Activated CD4-positive, alpha-beta memory T cell treated with anti-CD3 and anti-CD28 coated beads, Interleukin-2, amount 10 ng/mL, durations not matched to agents 7 days and 5 days (primary cell): ENCODE measurements at regions not wholly inside any gene's neighbourhood (a gene's known extent, or its start where the extent isn't known, plus 50 kb on each side); places are given as distances from the start of the nearest gene placed in this dataset.

Source experiments
- CTCF ChIA-PET: fragments of 350-600 bp; sonication (Branson Sonifier 250); formaldehyde crosslinking; loops from one replicate; lab custom pipeline; 2021; ENCODE audit warnings: antibody characterized with exemption, inconsistent platforms; lab: Charles Lee
- POLR2A ChIA-PET: fragments of 350-600 bp; sonication (Branson Sonifier 250); formaldehyde crosslinking; loops from one replicate; lab custom pipeline; 2021; ENCODE audit warnings: antibody characterized with exemption; lab: Charles Lee
- DNase-seq: peaks from one replicate; pipeline ENCODE4 v3.0.0-alpha.2; 2020
- H3K27ac Mint-ChIP-seq: one replicate; pipeline ENCODE4 v1.8.0; 2021; ENCODE audit warnings: mild to moderate bottlenecking, mixed read lengths
- H3K27me3 Mint-ChIP-seq: one replicate; pipeline ENCODE4 v1.8.0; 2021; ENCODE audit warnings: mixed read lengths
- H3K36me3 Mint-ChIP-seq: one replicate; pipeline ENCODE4 v1.8.0; 2021; ENCODE audit warnings: low read depth, mixed read lengths
- H3K4me1 Mint-ChIP-seq: one replicate; pipeline ENCODE4 v1.8.0; 2021; ENCODE audit warnings: mixed read lengths
- H3K4me3 Mint-ChIP-seq: one replicate; pipeline ENCODE4 v1.8.0; 2021; ENCODE audit warnings: mild to moderate bottlenecking, mixed read lengths
- H3K9me3 Mint-ChIP-seq: one replicate; pipeline ENCODE4 v1.8.0; 2021; ENCODE audit warnings: mixed read lengths

GRCh38 chr6:134739299-134740026 lies 210.4 kb downstream of the ALDH8A1 start:
- ChIA-PET POLR2A (no interaction called here), CTCF (no interaction called here)
- Mint-ChIP-seq H3K9me3 (no peaks in the 10 kb centered on the region), H3K4me3 (no peak overlapping the region), H3K27ac (no peak overlapping the region), H3K36me3 (no peaks in the 10 kb centered on the region), H3K27me3 (peaks cover 39% of the 10 kb centered on the region), H3K4me1 (no peaks in the 10 kb centered on the region)
- DNase-seq: no peak

GRCh38 chr6:134738211-134738885 lies 211.6 kb downstream of the ALDH8A1 start:
- H3K27me3 Mint-ChIP-seq: peaks cover 32% of the 10 kb centered on the region
- CTCF ChIA-PET: no interaction called here
- no peaks in the 10 kb centered on the region for H3K9me3 Mint-ChIP-seq
- no peaks in the 10 kb centered on the region for H3K4me1 Mint-ChIP-seq
- POLR2A ChIA-PET: no interaction called here
- no peaks in the 10 kb centered on the region for H3K36me3 Mint-ChIP-seq
- H3K4me3 Mint-ChIP-seq: no peak overlapping the region
- H3K27ac Mint-ChIP-seq: no peak overlapping the region
- DNase-seq: no peak

GRCh38 chr6:134735461-134735860 lies 214.4 kb downstream of the ALDH8A1 start:
- Mint-ChIP-seq H3K27me3 (peaks cover 25% of the 10 kb centered on the region), H3K4me1 (no peaks in the 10 kb centered on the region), H3K9me3 (no peaks in the 10 kb centered on the region), H3K4me3 (no peak overlapping the region), H3K36me3 (no peaks in the 10 kb centered on the region), H3K27ac (no peak overlapping the region)
- ChIA-PET CTCF (no interaction called here), POLR2A (no interaction called here)
- no peak for DNase-seq

- no peak for DNase-seq
- Mint-ChIP-seq H3K9me3 (no peaks in the 10 kb centered on the region), H3K36me3 (no peaks in the 10 kb centered on the region), H3K27ac (no peak overlapping the region), H3K27me3 (peaks cover 20% of the 10 kb centered on the region), H3K4me1 (no peaks in the 10 kb centered on the region), H3K4me3 (no peak overlapping the region)
- ChIA-PET POLR2A (no interaction called here), CTCF (no interaction called here)
Measured at GRCh38 chr6:134734312-134734869, 215.5 kb downstream of the ALDH8A1 start.

GRCh38 chr6:134733801-134734200 lies 216.1 kb downstream of the ALDH8A1 start:
- Mint-ChIP-seq H3K9me3 (no peaks in the 10 kb centered on the region), H3K4me3 (no peak overlapping the region), H3K27ac (no peak overlapping the region), H3K36me3 (no peaks in the 10 kb centered on the region), H3K27me3 (peaks cover 20% of the 10 kb centered on the region), H3K4me1 (no peaks in the 10 kb centered on the region)
- DNase-seq: no peak
- POLR2A ChIA-PET: no interaction called here
- CTCF ChIA-PET: no interaction called here

- Mint-ChIP-seq H3K27me3 (peaks cover 15% of the 10 kb centered on the region), H3K9me3 (no peaks in the 10 kb centered on the region), H3K27ac (no peak overlapping the region), H3K4me1 (no peaks in the 10 kb centered on the region), H3K4me3 (no peak overlapping the region), H3K36me3 (no peaks in the 10 kb centered on the region)
- POLR2A ChIA-PET: no interaction called here
- CTCF ChIA-PET: no interaction called here
- no peak for DNase-seq
Measured at GRCh38 chr6:134732763-134733162, 217.1 kb downstream of the ALDH8A1 start.

GRCh38 chr6:134731615-134732014 lies 218.3 kb downstream of the ALDH8A1 start:
- peaks cover 14% of the 10 kb centered on the region for H3K27me3 Mint-ChIP-seq
- H3K4me1 Mint-ChIP-seq: no peaks in the 10 kb centered on the region
- H3K36me3 Mint-ChIP-seq: no peaks in the 10 kb centered on the region
- POLR2A ChIA-PET: no interaction called here
- no peak for DNase-seq
- H3K4me3 Mint-ChIP-seq: no peak overlapping the region
- no peak overlapping the region for H3K27ac Mint-ChIP-seq
- CTCF ChIA-PET: no interaction called here
- no peaks in the 10 kb centered on the region for H3K9me3 Mint-ChIP-seq

GRCh38 chr6:134730013-134730412 lies 219.9 kb downstream of the ALDH8A1 start:
- no peak for DNase-seq
- Mint-ChIP-seq H3K4me1 (no peaks in the 10 kb centered on the region), H3K36me3 (no peaks in the 10 kb centered on the region), H3K9me3 (no peaks in the 10 kb centered on the region), H3K27me3 (peaks cover 14% of the 10 kb centered on the region), H3K4me3 (no peak overlapping the region), H3K27ac (no peak overlapping the region)
- ChIA-PET POLR2A (no interaction called here), CTCF (no interaction called here)

GRCh38 chr6:134729561-134729960 lies 220.3 kb downstream of the ALDH8A1 start:
- no peak for DNase-seq
- ChIA-PET CTCF (no interaction called here), POLR2A (no interaction called here)
- H3K27ac Mint-ChIP-seq: no peak overlapping the region
- no peaks in the 10 kb centered on the region for H3K9me3 Mint-ChIP-seq
- H3K4me3 Mint-ChIP-seq: no peak overlapping the region
- H3K36me3 Mint-ChIP-seq: no peaks in the 10 kb centered on the region
- no peaks in the 10 kb centered on the region for H3K4me1 Mint-ChIP-seq
- H3K27me3 Mint-ChIP-seq: peaks cover 11% of the 10 kb centered on the region

- POLR2A ChIA-PET: no interaction called here
- Mint-ChIP-seq H3K27ac (no peak overlapping the region), H3K9me3 (no peaks in the 10 kb centered on the region), H3K27me3 (peaks cover 10% of the 10 kb centered on the region), H3K4me3 (no peak overlapping the region), H3K4me1 (no peaks in the 10 kb centered on the region), H3K36me3 (no peaks in the 10 kb centered on the region)
- no peak for DNase-seq
- CTCF ChIA-PET: interaction anchor here (0.6 kb wide), 1 partner anchor 45 kb away, joined by 6 read pairs; no protein-coding TSS in a partner anchor
Measured at GRCh38 chr6:134727081-134727480, 222.8 kb downstream of the ALDH8A1 start.

GRCh38 chr6:134725590-134725989 lies 224.3 kb downstream of the ALDH8A1 start:
- ChIA-PET CTCF (no interaction called here), POLR2A (no interaction called here)
- no peaks in the 10 kb centered on the region for H3K36me3 Mint-ChIP-seq
- H3K9me3 Mint-ChIP-seq: no peaks in the 10 kb centered on the region
- no peak overlapping the region for H3K27ac Mint-ChIP-seq
- DNase-seq: no peak
- H3K4me1 Mint-ChIP-seq: no peaks in the 10 kb centered on the region
- H3K27me3 Mint-ChIP-seq: peaks cover 10% of the 10 kb centered on the region
- no peak overlapping the region for H3K4me3 Mint-ChIP-seq

- Mint-ChIP-seq H3K27me3 (peaks cover 10% of the 10 kb centered on the region), H3K4me1 (no peaks in the 10 kb centered on the region), H3K36me3 (no peaks in the 10 kb centered on the region), H3K27ac (no peak overlapping the region), H3K9me3 (no peaks in the 10 kb centered on the region), H3K4me3 (no peak overlapping the region)
- CTCF ChIA-PET: no interaction called here
- no peak for DNase-seq
- POLR2A ChIA-PET: no interaction called here
Measured at GRCh38 chr6:134724771-134725340, 225.0 kb downstream of the ALDH8A1 start.

- ChIA-PET POLR2A (no interaction called here), CTCF (interaction anchor here (0.8 kb wide), 1 partner anchor 43 kb away, joined by 3 read pairs; no protein-coding TSS in a partner anchor)
- no peak for DNase-seq
- Mint-ChIP-seq H3K27me3 (peaks cover 10% of the 10 kb centered on the region), H3K9me3 (no peaks in the 10 kb centered on the region), H3K27ac (no peak overlapping the region), H3K4me3 (no peak overlapping the region), H3K36me3 (no peaks in the 10 kb centered on the region), H3K4me1 (no peaks in the 10 kb centered on the region)
Measured at GRCh38 chr6:134723081-134723871, 226.6 kb downstream of the ALDH8A1 start.
